HEK293 (cell line): ENCODE measurements at regions not wholly inside any gene's neighbourhood (a gene's known extent, or its start where the extent isn't known, plus 50 kb on each side); places are given as distances from the start of the nearest gene placed in this dataset.

Experiments
- RBAK ChIP-seq: fragments of 450-650 bp; formaldehyde crosslinking; IDR thresholded peaks from 2 replicates; pipeline ENCODE4 v1.5.1; 2016; ENCODE audit warnings: missing biosample characterization, missing genetic modification characterization
- ZBTB1 ChIP-seq: fragments of 450-650 bp; formaldehyde crosslinking; IDR thresholded peaks from 2 replicates; pipeline ENCODE4 v1.5.1; 2016; ENCODE audit warnings: missing biosample characterization, missing genetic modification characterization
- ZNF23 ChIP-seq: fragments of 450-650 bp; formaldehyde crosslinking; IDR thresholded peaks from 2 replicates; pipeline ENCODE4 v1.5.1; 2016; ENCODE audit warnings: missing biosample characterization, missing genetic modification characterization, borderline replicate concordance
- ZNF26 ChIP-seq: fragments of 450-650 bp; formaldehyde crosslinking; IDR thresholded peaks from 2 replicates; pipeline ENCODE4 v1.5.1; 2016; ENCODE audit warnings: missing biosample characterization, missing genetic modification characterization
- ZNF274 ChIP-seq, 2 experiments: fragments of 200-500 bp in 1 of 2; fragments of 450-650 bp in 1 of 2; sonication (Bioruptor generic) in 1 of 2; formaldehyde crosslinking in 1 of 2; IDR thresholded peaks; 2 replicates each; pipeline versions ENCODE4 v1.5.1 to v1.6.1; 2014 to 2016; ENCODE audit warnings: borderline replicate concordance in 1 of 2, inconsistent platforms in 1 of 2, low read length in 1 of 2, missing biosample characterization in 1 of 2, missing genetic modification characterization in 1 of 2
- ZNF302 ChIP-seq: fragments of 450-650 bp; formaldehyde crosslinking; IDR thresholded peaks from 2 replicates; pipeline ENCODE4 v1.5.1; 2016; ENCODE audit warnings: missing biosample characterization, missing genetic modification characterization, low read depth
- ZNF426 ChIP-seq: fragments of 450-650 bp; formaldehyde crosslinking; IDR thresholded peaks from 2 replicates; pipeline ENCODE4 v1.5.1; 2017; ENCODE audit warnings: missing biosample characterization, missing genetic modification characterization, mild to moderate bottlenecking, inconsistent platforms, moderate library complexity
- ZSCAN30 ChIP-seq: fragments of 450-650 bp; IDR thresholded peaks from 2 replicates; pipeline ENCODE4 v1.5.1; 2018; ENCODE audit warnings: missing biosample characterization, mild to moderate bottlenecking, missing genetic modification characterization, moderate library complexity
- TF ChIP-seq, protein P1 (sequence below): fragments of 450-650 bp; formaldehyde crosslinking; IDR thresholded peaks from 2 replicates; pipeline ENCODE4; 2016; ENCODE audit warnings: missing biosample characterization, missing genetic modification characterization
- TF ChIP-seq, protein P2 (sequence below): fragments of 450-650 bp; formaldehyde crosslinking; IDR thresholded peaks from 2 replicates; pipeline ENCODE4 v1.5.1; 2016; ENCODE audit warnings: missing biosample characterization, missing genetic modification characterization

DNA sequence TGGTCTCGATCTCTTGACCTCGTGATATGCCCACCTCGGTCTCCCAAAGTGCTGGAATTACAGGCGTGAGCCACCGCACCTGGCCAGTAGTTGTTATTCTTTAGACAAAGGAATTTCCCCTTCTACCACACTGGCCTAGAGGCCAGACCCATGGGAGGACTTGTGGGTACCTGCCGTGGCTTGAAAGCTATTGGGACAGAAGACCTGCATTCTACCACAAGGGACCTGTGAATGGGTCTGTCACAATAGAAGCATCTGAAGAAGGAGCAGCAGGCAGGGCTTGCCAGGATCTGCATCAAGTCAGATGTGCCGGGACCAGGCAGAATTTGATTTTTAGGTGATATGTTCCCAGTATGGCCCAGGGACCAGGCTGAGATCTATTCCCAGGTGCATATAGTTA, 356.9 kb downstream of the FGFR2 start:
- no peak for TF ChIP-seq ZNF274 (IDR thresholded peaks at IDR 0.05; ENCODE audit: low read length)
- TF ChIP-seq ZNF274 (tag by site-specific recombination; IDR thresholded peaks at IDR 0.05; ENCODE audit: borderline replicate concordance): no peak
- TF ChIP-seq ZNF302 (tag by site-specific recombination): no peak
- TF ChIP-seq ZNF26 (tag by site-specific recombination): no peak
- no peak for TF ChIP-seq ZNF426 (tag by site-specific recombination)
- TF ChIP-seq, protein P1, sequence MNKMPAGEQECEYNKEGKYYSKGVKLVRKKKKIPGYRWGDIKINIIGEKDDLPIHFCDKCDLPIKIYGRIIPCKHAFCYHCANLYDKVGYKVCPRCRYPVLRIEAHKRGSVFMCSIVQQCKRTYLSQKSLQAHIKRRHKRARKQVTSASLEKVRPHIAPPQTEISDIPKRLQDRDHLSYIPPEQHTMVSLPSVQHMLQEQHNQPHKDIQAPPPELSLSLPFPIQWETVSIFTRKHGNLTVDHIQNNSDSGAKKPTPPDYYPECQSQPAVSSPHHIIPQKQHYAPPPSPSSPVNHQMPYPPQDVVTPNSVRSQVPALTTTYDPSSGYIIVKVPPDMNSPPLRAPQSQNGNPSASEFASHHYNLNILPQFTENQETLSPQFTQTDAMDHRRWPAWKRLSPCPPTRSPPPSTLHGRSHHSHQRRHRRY: no peak
- no peak for TF ChIP-seq ZBTB1 (tag by site-specific recombination)
- TF ChIP-seq, protein P2, sequence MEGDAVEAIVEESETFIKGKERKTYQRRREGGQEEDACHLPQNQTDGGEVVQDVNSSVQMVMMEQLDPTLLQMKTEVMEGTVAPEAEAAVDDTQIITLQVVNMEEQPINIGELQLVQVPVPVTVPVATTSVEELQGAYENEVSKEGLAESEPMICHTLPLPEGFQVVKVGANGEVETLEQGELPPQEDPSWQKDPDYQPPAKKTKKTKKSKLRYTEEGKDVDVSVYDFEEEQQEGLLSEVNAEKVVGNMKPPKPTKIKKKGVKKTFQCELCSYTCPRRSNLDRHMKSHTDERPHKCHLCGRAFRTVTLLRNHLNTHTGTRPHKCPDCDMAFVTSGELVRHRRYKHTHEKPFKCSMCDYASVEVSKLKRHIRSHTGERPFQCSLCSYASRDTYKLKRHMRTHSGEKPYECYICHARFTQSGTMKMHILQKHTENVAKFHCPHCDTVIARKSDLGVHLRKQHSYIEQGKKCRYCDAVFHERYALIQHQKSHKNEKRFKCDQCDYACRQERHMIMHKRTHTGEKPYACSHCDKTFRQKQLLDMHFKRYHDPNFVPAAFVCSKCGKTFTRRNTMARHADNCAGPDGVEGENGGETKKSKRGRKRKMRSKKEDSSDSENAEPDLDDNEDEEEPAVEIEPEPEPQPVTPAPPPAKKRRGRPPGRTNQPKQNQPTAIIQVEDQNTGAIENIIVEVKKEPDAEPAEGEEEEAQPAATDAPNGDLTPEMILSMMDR: no peak
- TF ChIP-seq RBAK (tag by site-specific recombination): no peak
- no peak for TF ChIP-seq ZNF23 (tag by site-specific recombination)
- no peak for TF ChIP-seq ZSCAN30 (tag by site-specific recombination)
